Lower leg skin (tissue), 4 donors: ENCODE measurements at regions not wholly inside any gene's neighbourhood (a gene's known extent, or its start where the extent isn't known, plus 50 kb on each side); places are given as distances from the start of the nearest gene placed in this dataset.
"Not testable (repeated sequence)": the region's sequence is repeated elsewhere in the genome, so short reads cannot be mapped to it uniquely, and the experiment has no call there.

Experiments used
- DNase-seq, 2 donors: peaks; one replicate each; pipeline ENCODE4 v3.0.0-alpha.2; 2019; ENCODE audit warnings: low spot score in 2 of 2
- H3K4me3 ChIP-seq: fragments of 200-600 bp; sonication (generic); 2 replicates; pipeline ENCODE4 v1.5.1; 2017; ENCODE audit warnings: mild to moderate bottlenecking, low read depth; ENCODE audit not compliant: poor library complexity, severe bottlenecking
- CTCF ChIP-seq, 3 donors: fragments of 450-650 bp; IDR thresholded peaks; one replicate each; pipeline ENCODE4 v1.5.1; 2016; ENCODE audit warnings: antibody characterized with exemption in 3 of 3, mild to moderate bottlenecking in 3 of 3, moderate library complexity in 2 of 3
- POLR2A ChIP-seq, 2 donors: fragments of 450-650 bp; IDR thresholded peaks; one replicate each; pipeline ENCODE4 v1.6.1; 2016 to 2017; ENCODE audit warnings: antibody characterized with exemption in 2 of 2, mild to moderate bottlenecking in 1 of 2, moderate library complexity in 1 of 2
- WGBS, 2 donors: methylation state at CpG; one replicate each; pipeline ENCODE4 v1.1.5; 2018; 5-methylcytosine and 5-hydroxymethylcytosine counted together
- intact Hi-C: fragments of 100-400 bp; cut with DNase I; formaldehyde crosslinking; loops from one replicate; pipeline ENCODE4 v1.15.0; 2023; ENCODE audit warnings: low total_unique reads

GRCh38 chr9:81791076-81791475 is 101.7 kb upstream of the TLE1 start:
- intact Hi-C loops = no loop called here
- no peak for DNase-seq
- 93 to 94% methylated on average over 7 of the region's 7 CpGs for WGBS, 2 donors
- no peak overlapping the region for H3K4me3 ChIP-seq
- TF ChIP-seq CTCF (IDR thresholded peaks at IDR 0.05) (no peak), POLR2A (IDR thresholded peaks at IDR 0.05) (no peak)

- WGBS, 2 donors = 77 to 81% methylated on average over 3 of the region's 3 CpGs
- H3K4me3 ChIP-seq = no peak overlapping the region
- no peak for DNase-seq
- no peak for TF ChIP-seq CTCF (IDR thresholded peaks at IDR 0.05)
- no peak for TF ChIP-seq POLR2A (IDR thresholded peaks at IDR 0.05)
- intact Hi-C loops = no loop called here
These were observed 109.3 kb upstream of the TLE1 start for GRCh38 chr9:81798606-81799005.

- WGBS, 2 donors = 60 to 68% methylated on average over 3 of the region's 3 CpGs
- TF ChIP-seq POLR2A (IDR thresholded peaks at IDR 0.05) = no peak
- no peak for TF ChIP-seq CTCF (IDR thresholded peaks at IDR 0.05)
These were observed 111.8 kb upstream of the TLE1 start for GRCh38 chr9:81801190-81801589.

GRCh38 chr9:81804306-81804705 is 115.0 kb upstream of the TLE1 start:
- 65 to 75% methylated on average over 5 of the region's 5 CpGs for WGBS, 2 donors

More at GRCh38 chr9:81801190-81801589, 111.8 kb upstream of the TLE1 start:
- H3K4me3 ChIP-seq = no peak overlapping the region
- DNase-seq = no peak
- intact Hi-C loops = no loop called here

GRCh38 chr9:81811688-81812087 is 116.5 kb upstream of the SPATA31D4 start:
- intact Hi-C loops, DNase-seq, H3K4me3 ChIP-seq: not testable (repeated sequence)
- 93% methylated on average over 3 of the region's 3 CpGs for WGBS, 2 donors

More at GRCh38 chr9:81804306-81804705, 115.0 kb upstream of the TLE1 start:
- no peak overlapping the region for H3K4me3 ChIP-seq
- DNase-seq = no peak
- intact Hi-C loops = no loop called here
- TF ChIP-seq POLR2A (IDR thresholded peaks at IDR 0.05) (no peak), CTCF (IDR thresholded peaks at IDR 0.05) (no peak)

GRCh38 chr9:81814401-81814793 is 113.8 kb upstream of the SPATA31D4 start:
- no peak overlapping the region for H3K4me3 ChIP-seq
- intact Hi-C loops = no loop called here
- no peak for DNase-seq
- TF ChIP-seq CTCF (IDR thresholded peaks at IDR 0.05) = no peak
- TF ChIP-seq POLR2A (IDR thresholded peaks at IDR 0.05) = no peak
